HepG2 (cell line): ENCODE measurements at regions not wholly inside any gene's neighbourhood (a gene's known extent, or its start where the extent isn't known, plus 50 kb on each side); places are given as distances from the start of the nearest gene placed in this dataset.

ENCODE experiments used
- AGO2 ChIP-seq: fragments of 200-400 bp; formaldehyde crosslinking; optimal IDR thresholded peaks from 2 replicates; pipeline ENCODE3; 2017; ENCODE audit warnings: mild to moderate bottlenecking, low read depth, low read length, moderate library complexity
- CREM ChIP-seq, 2 experiments: sonication (generic) in 1 of 2; formaldehyde crosslinking in 1 of 2; IDR thresholded peaks; 2 replicates each; pipeline versions ENCODE4 v1.4.0 to v1.6.1; 2016 to 2020; ENCODE audit warnings: antibody characterized with exemption in 1 of 2, mild to moderate bottlenecking in 1 of 2, missing genetic modification reagents in 1 of 2
- ELF3 ChIP-seq: IDR thresholded peaks from 2 replicates; pipeline ENCODE4 v1.6.1; 2016; ENCODE audit warnings: missing genetic modification reagents, missing compliant biosample characterization
- EP300 ChIP-seq, 3 experiments: sonication (generic) in 1 of 3; formaldehyde crosslinking in 1 of 3; IDR thresholded peaks; 2 replicates each; pipeline versions ENCODE4 v1.5.1 to v1.6.1; 2011 to 2020; ENCODE audit warnings: low read depth in 2 of 3, low read length in 2 of 3, borderline replicate concordance in 1 of 3, improper control_type of control experiment in 1 of 3, mild to moderate bottlenecking in 1 of 3, missing genetic modification reagents in 1 of 3, moderate library complexity in 1 of 3
- FOXK2 ChIP-seq: fragments of 450-650 bp; IDR thresholded peaks from 2 replicates; pipeline ENCODE4 v1.6.1; 2016
- GATA4 ChIP-seq: sonication (generic); IDR thresholded peaks from 2 replicates; pipeline ENCODE4 v1.6.1; 2016; ENCODE audit warnings: antibody characterized with exemption, low read depth, borderline replicate concordance
- HNF1B ChIP-seq: sonication (generic); formaldehyde crosslinking; IDR thresholded peaks from 2 replicates; pipeline ENCODE4 v1.5.1; 2020; ENCODE audit warnings: mild to moderate bottlenecking, moderate library complexity, missing genetic modification reagents
- MBD4 ChIP-seq: IDR thresholded peaks from 2 replicates; pipeline ENCODE4 v1.6.1; 2012; ENCODE audit warnings: low read length, inconsistent platforms, borderline replicate concordance
- MIER2 ChIP-seq: IDR thresholded peaks from 2 replicates; pipeline ENCODE4 v1.6.1; 2016; ENCODE audit warnings: missing biosample characterization, missing genetic modification reagents
- MXD4 ChIP-seq: IDR thresholded peaks from 2 replicates; pipeline ENCODE4 v1.6.1; 2016; ENCODE audit warnings: mild to moderate bottlenecking, missing biosample characterization, missing genetic modification reagents
- MYPOP ChIP-seq: sonication (generic); formaldehyde crosslinking; IDR thresholded peaks from 2 replicates; pipeline ENCODE4 v1.8.1; 2023; ENCODE audit warnings: mild to moderate bottlenecking, moderate library complexity, missing genetic modification reagents
- NCOA2 ChIP-seq: sonication (generic); formaldehyde crosslinking; IDR thresholded peaks from 2 replicates; pipeline ENCODE4 v1.8.0; 2022; ENCODE audit warnings: inconsistent platforms
- NFIC ChIP-seq: IDR thresholded peaks from 2 replicates; pipeline ENCODE4 v1.6.1; 2012; ENCODE audit warnings: mild to moderate bottlenecking, low read length, inconsistent platforms
- SAP130 ChIP-seq: IDR thresholded peaks from 2 replicates; pipeline ENCODE4 v1.6.1; 2016; ENCODE audit warnings: low read depth
- YEATS4 ChIP-seq: sonication (generic); formaldehyde crosslinking; IDR thresholded peaks from 2 replicates; pipeline ENCODE4 v1.4.0; 2020; ENCODE audit warnings: missing genetic modification reagents, borderline replicate concordance
- ZFY ChIP-seq: sonication (generic); formaldehyde crosslinking; IDR thresholded peaks from 2 replicates; pipeline ENCODE4 v1.4.0; 2020; ENCODE audit warnings: missing genetic modification reagents
- ZNF17 ChIP-seq: sonication (generic); formaldehyde crosslinking; IDR thresholded peaks from 2 replicates; pipeline ENCODE4 v1.5.0; 2020; ENCODE audit warnings: mild to moderate bottlenecking, missing genetic modification reagents
- ZNF331 ChIP-seq: sonication (generic); formaldehyde crosslinking; IDR thresholded peaks from 2 replicates; pipeline ENCODE4 v1.4.0; 2020; ENCODE audit warnings: missing genetic modification reagents
- ZNF530 ChIP-seq: sonication (generic); formaldehyde crosslinking; IDR thresholded peaks from 2 replicates; pipeline ENCODE4 v1.5.0; 2020; ENCODE audit warnings: low read depth, mild to moderate bottlenecking, missing genetic modification reagents
- ZNF543 ChIP-seq: sonication (generic); formaldehyde crosslinking; IDR thresholded peaks from 2 replicates; pipeline ENCODE4 v1.4.0; 2020; ENCODE audit warnings: mild to moderate bottlenecking, missing genetic modification reagents
- ZNF792 ChIP-seq: IDR thresholded peaks from 2 replicates; pipeline ENCODE4 v1.6.1; 2016
- TF ChIP-seq, protein P1 (sequence below): sonication (generic); formaldehyde crosslinking; IDR thresholded peaks from 2 replicates; pipeline ENCODE4 v1.4.0; 2020; ENCODE audit warnings: missing genetic modification reagents, borderline replicate concordance
- TF ChIP-seq, protein P2 (sequence below): sonication (generic); formaldehyde crosslinking; IDR thresholded peaks from 2 replicates; pipeline ENCODE4 v1.4.0; 2020; ENCODE audit warnings: mild to moderate bottlenecking, missing genetic modification reagents

DNA sequence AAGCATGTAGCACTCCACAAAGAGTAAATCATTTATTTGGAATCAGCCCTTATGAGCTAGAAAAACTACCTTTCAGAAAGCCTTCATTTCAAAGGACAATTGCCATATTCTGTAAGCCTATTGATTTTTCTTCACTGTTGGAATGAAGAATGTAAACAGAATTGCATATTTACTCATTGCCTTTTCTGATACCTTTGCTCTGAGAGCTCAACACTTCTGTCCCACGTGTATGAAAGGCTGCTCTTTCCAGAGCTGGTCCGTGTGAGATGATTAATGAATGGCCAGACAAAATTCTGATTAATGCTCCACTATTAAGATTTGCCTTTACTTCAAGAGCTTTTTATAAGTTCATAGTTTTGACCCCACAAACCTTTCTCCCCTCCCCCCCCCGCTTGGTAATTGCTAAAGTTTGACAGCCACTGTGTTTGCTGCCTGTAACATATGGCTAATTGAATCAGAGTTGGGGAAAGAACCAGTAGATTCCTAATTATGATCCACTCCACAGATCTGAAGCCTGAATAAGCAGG lies 63.0 kb upstream of the PLEKHA5 start (continued):
- peak; percentile 26; the same call in 1 of the 2 replicates for TF ChIP-seq MYPOP
- TF ChIP-seq ZNF792 (CRISPR knock-in tag), result peak; percentile 81; the same call in 1 of the 2 replicates
- TF ChIP-seq GATA4, result peak; percentile 61; the same call in 1 of the 2 replicates
- peak; percentile 78 for TF ChIP-seq MIER2 (CRISPR knock-in tag)
- no peak for TF ChIP-seq ZNF530 (CRISPR knock-in tag)
- TF ChIP-seq EP300 (IDR thresholded peaks at IDR 0.05; ENCODE audit: low read depth in 2 of 2, low read length in 2 of 2), result peak; percentile 57 to 97; a peak in 3 of 4 replicates
- TF ChIP-seq EP300 (CRISPR knock-in tag; IDR thresholded peaks at IDR 0.05; ENCODE audit: borderline replicate concordance), result peak; percentile 82
- peak; percentile 91 for TF ChIP-seq ZNF331
- TF ChIP-seq, protein P1, sequence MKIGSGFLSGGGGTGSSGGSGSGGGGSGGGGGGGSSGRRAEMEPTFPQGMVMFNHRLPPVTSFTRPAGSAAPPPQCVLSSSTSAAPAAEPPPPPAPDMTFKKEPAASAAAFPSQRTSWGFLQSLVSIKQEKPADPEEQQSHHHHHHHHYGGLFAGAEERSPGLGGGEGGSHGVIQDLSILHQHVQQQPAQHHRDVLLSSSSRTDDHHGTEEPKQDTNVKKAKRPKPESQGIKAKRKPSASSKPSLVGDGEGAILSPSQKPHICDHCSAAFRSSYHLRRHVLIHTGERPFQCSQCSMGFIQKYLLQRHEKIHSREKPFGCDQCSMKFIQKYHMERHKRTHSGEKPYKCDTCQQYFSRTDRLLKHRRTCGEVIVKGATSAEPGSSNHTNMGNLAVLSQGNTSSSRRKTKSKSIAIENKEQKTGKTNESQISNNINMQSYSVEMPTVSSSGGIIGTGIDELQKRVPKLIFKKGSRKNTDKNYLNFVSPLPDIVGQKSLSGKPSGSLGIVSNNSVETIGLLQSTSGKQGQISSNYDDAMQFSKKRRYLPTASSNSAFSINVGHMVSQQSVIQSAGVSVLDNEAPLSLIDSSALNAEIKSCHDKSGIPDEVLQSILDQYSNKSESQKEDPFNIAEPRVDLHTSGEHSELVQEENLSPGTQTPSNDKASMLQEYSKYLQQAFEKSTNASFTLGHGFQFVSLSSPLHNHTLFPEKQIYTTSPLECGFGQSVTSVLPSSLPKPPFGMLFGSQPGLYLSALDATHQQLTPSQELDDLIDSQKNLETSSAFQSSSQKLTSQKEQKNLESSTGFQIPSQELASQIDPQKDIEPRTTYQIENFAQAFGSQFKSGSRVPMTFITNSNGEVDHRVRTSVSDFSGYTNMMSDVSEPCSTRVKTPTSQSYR, result peak; percentile 72; the same call in 1 of the 2 replicates
- peak; percentile 76; the same call in 1 of the 2 replicates for TF ChIP-seq FOXK2
- TF ChIP-seq CREM (IDR thresholded peaks at IDR 0.05), result peak; percentile 87
- TF ChIP-seq CREM (CRISPR knock-in tag; IDR thresholded peaks at IDR 0.05), result no peak
- TF ChIP-seq ZFY, result no peak
- peak; percentile 50; the same call in 1 of the 2 replicates for TF ChIP-seq YEATS4 (CRISPR knock-in tag)
- no peak for TF ChIP-seq AGO2
- peak; percentile 88; the same call in 1 of the 2 replicates for TF ChIP-seq ELF3
- peak; percentile 89 for TF ChIP-seq MXD4 (CRISPR knock-in tag)
- peak; percentile 84; the same call in 1 of the 2 replicates for TF ChIP-seq MBD4
- TF ChIP-seq ZNF17 (CRISPR knock-in tag), result no peak
- TF ChIP-seq NCOA2 (CRISPR knock-in tag), result peak; percentile 95
- 0 out of 2 replicates have a peak, but pooled peaks have one; percentile 64 for TF ChIP-seq ZNF543 (CRISPR knock-in tag)
- TF ChIP-seq, protein P2, sequence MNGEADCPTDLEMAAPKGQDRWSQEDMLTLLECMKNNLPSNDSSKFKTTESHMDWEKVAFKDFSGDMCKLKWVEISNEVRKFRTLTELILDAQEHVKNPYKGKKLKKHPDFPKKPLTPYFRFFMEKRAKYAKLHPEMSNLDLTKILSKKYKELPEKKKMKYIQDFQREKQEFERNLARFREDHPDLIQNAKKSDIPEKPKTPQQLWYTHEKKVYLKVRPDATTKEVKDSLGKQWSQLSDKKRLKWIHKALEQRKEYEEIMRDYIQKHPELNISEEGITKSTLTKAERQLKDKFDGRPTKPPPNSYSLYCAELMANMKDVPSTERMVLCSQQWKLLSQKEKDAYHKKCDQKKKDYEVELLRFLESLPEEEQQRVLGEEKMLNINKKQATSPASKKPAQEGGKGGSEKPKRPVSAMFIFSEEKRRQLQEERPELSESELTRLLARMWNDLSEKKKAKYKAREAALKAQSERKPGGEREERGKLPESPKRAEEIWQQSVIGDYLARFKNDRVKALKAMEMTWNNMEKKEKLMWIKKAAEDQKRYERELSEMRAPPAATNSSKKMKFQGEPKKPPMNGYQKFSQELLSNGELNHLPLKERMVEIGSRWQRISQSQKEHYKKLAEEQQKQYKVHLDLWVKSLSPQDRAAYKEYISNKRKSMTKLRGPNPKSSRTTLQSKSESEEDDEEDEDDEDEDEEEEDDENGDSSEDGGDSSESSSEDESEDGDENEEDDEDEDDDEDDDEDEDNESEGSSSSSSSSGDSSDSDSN (CRISPR knock-in tag), result no peak
- TF ChIP-seq HNF1B, result peak; percentile 79
- TF ChIP-seq NFIC, result peak; percentile 96
- TF ChIP-seq SAP130, result peak; percentile 91
